ENCODE measurements at regions not wholly inside any gene's neighbourhood (a gene's known extent, or its start where the extent isn't known, plus 50 kb on each side); places are given as distances from the start of the nearest gene placed in this dataset.

DNA sequence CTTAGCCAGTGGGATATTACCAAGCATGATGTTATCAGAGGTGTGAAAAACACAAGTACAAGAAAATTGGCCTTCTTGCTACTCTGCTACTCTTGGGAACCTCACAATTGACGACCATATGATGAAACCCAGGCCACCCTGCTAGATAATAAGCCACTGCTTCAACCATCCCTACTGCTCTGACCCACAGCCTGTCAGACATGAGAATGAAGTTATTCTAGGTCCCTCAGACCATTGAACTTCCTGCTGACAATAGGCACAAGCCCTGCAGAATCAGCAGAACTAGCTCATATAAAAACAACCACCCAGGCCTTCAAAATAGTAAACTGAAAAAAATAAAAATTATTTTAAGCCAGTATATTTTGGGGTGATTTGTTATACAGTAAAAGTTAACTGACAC lies 559.9 kb downstream of the KCTD12 start:
- no peaks in the 10 kb centered on the region for H3K4me1 ChIP-seq (ENCODE audit: control insufficient read depth, extremely low read depth, insufficient read depth, low read length)
- dilution Hi-C loops (cut with MboI; ENCODE audit: extremely low pct_ligation_motif_present, low sequenced_read_pairs) = no loop called here
- DNase-seq (ENCODE audit: low read depth, low spot score) = no peak
- TF ChIP-seq, protein P1, sequence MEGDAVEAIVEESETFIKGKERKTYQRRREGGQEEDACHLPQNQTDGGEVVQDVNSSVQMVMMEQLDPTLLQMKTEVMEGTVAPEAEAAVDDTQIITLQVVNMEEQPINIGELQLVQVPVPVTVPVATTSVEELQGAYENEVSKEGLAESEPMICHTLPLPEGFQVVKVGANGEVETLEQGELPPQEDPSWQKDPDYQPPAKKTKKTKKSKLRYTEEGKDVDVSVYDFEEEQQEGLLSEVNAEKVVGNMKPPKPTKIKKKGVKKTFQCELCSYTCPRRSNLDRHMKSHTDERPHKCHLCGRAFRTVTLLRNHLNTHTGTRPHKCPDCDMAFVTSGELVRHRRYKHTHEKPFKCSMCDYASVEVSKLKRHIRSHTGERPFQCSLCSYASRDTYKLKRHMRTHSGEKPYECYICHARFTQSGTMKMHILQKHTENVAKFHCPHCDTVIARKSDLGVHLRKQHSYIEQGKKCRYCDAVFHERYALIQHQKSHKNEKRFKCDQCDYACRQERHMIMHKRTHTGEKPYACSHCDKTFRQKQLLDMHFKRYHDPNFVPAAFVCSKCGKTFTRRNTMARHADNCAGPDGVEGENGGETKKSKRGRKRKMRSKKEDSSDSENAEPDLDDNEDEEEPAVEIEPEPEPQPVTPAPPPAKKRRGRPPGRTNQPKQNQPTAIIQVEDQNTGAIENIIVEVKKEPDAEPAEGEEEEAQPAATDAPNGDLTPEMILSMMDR (optimal IDR thresholded peaks at IDR 0.05 in 1 of 3, IDR thresholded peaks at IDR 0.05 in 1 of 3, conservative IDR thresholded peaks at IDR 0.05 in 1 of 3; ENCODE audit: extremely low read depth in 1 of 3, insufficient read depth in 2 of 3, low read length in 3 of 3) = no peak
- TF ChIP-seq EZH2 (IDR thresholded peaks at IDR 0.05; ENCODE audit: low read length) = no peak
- no peaks in the 10 kb centered on the region for H4K20me1 ChIP-seq (ENCODE audit: control insufficient read depth, extremely low read depth, insufficient read depth, low read length)
- H2AFZ ChIP-seq (ENCODE audit: control insufficient read depth, low read length) = no peak overlapping the region
- no peaks in the 10 kb centered on the region for H3K9me1 ChIP-seq (ENCODE audit: control insufficient read depth, extremely low read depth, insufficient read depth, low read length)
- no peak overlapping the region for H3K9ac ChIP-seq (ENCODE audit: control insufficient read depth, extremely low read depth, insufficient read depth, low read length)
- no peak for FAIRE-seq
- H3K27me3 ChIP-seq (ENCODE audit: control insufficient read depth, extremely low read depth, insufficient read depth, low read length) = no peaks in the 10 kb centered on the region
- no peaks in the 10 kb centered on the region for H3K79me2 ChIP-seq (ENCODE audit: control insufficient read depth, insufficient read depth, low read length)
- no peaks in the 10 kb centered on the region for H3K36me3 ChIP-seq (ENCODE audit: control insufficient read depth in 2 of 2, extremely low read depth in 1 of 2, insufficient read depth in 2 of 2, low read length in 2 of 2)
- H3K9me3 ChIP-seq (ENCODE audit: control insufficient read depth, low read depth, low read length) = no peaks in the 10 kb centered on the region
- H3K4me3 ChIP-seq (ENCODE audit: control insufficient read depth in 2 of 3, extremely low read depth in 1 of 3, insufficient read depth in 2 of 3, low read depth in 1 of 3, low read length in 3 of 3) = no peak overlapping the region
- no peak overlapping the region for H3K4me2 ChIP-seq (ENCODE audit: control insufficient read depth, extremely low read depth, insufficient read depth, low read depth, low read length)
- H3K27ac ChIP-seq (ENCODE audit: control insufficient read depth, insufficient read depth, low read length) = no peak overlapping the region

DNA sequence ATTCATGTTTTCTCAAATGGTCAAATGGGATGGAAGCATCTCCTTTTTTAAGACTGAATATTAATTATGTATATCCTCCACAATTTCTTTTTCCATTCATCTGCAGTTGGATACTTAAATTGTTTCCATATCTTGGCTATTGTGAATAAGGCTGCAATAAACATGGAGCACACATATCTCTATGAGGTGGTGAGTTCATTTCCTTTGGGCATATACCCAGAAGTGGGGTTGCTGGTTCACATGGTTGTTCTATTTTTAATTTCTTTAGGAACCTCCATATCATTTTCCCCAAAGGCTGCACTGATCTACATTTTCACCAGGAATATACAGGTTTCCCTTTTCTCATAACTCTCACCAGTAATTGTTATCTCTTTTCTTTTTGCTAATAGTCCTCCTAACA lies 566.3 kb downstream of the KCTD12 start:
- Histone ChIP-seq H3K27me3 (ENCODE audit: control insufficient read depth, extremely low read depth, insufficient read depth, low read length) (no peaks in the 10 kb centered on the region), H3K9me1 (ENCODE audit: control insufficient read depth, extremely low read depth, insufficient read depth, low read length) (no peaks in the 10 kb centered on the region), H3K36me3 (ENCODE audit: control insufficient read depth in 2 of 2, extremely low read depth in 1 of 2, insufficient read depth in 2 of 2, low read length in 2 of 2) (no peaks in the 10 kb centered on the region), H3K9me3 (ENCODE audit: control insufficient read depth, low read depth, low read length) (no peaks in the 10 kb centered on the region), H3K9ac (ENCODE audit: control insufficient read depth, extremely low read depth, insufficient read depth, low read length) (no peak overlapping the region), H3K4me2 (ENCODE audit: control insufficient read depth, extremely low read depth, insufficient read depth, low read depth, low read length) (no peak overlapping the region), H3K4me3 (ENCODE audit: control insufficient read depth in 2 of 3, extremely low read depth in 1 of 3, insufficient read depth in 2 of 3, low read depth in 1 of 3, low read length in 3 of 3) (no peak overlapping the region), H3K79me2 (ENCODE audit: control insufficient read depth, insufficient read depth, low read length) (no peaks in the 10 kb centered on the region), H4K20me1 (ENCODE audit: control insufficient read depth, extremely low read depth, insufficient read depth, low read length) (no peaks in the 10 kb centered on the region), H3K27ac (ENCODE audit: control insufficient read depth, insufficient read depth, low read length) (no peak overlapping the region), H3K4me1 (ENCODE audit: control insufficient read depth, extremely low read depth, insufficient read depth, low read length) (no peaks in the 10 kb centered on the region), H2AFZ (ENCODE audit: control insufficient read depth, low read length) (no peak overlapping the region)
- TF ChIP-seq, protein P1 (optimal IDR thresholded peaks at IDR 0.05 in 1 of 3, IDR thresholded peaks at IDR 0.05 in 1 of 3, conservative IDR thresholded peaks at IDR 0.05 in 1 of 3; ENCODE audit: extremely low read depth in 1 of 3, insufficient read depth in 2 of 3, low read length in 3 of 3) = no peak
- TF ChIP-seq EZH2 (IDR thresholded peaks at IDR 0.05; ENCODE audit: low read length) = no peak
- FAIRE-seq (no peak), DNase-seq (ENCODE audit: low read depth, low spot score) (no peak)
- dilution Hi-C loops (cut with MboI; ENCODE audit: extremely low pct_ligation_motif_present, low sequenced_read_pairs) = no loop called here
